Neural cell (in vitro differentiated cells): ENCODE measurements at regions not wholly inside any gene's neighbourhood (a gene's known extent, or its start where the extent isn't known, plus 50 kb on each side); places are given as distances from the start of the nearest gene placed in this dataset.

Source experiments
- EP300 ChIP-seq: fragments of 450-650 bp; conservative IDR thresholded peaks from 2 replicates; pipeline ENCODE4 v1.6.1; 2014; ENCODE audit warnings: antibody characterized with exemption, mild to moderate bottlenecking, moderate library complexity; ENCODE audit not compliant: poor library complexity, severe bottlenecking
- EZH2 ChIP-seq: fragments of 200-600, 300-800 bp; shearing (Covaris generic), sonication (generic); IDR thresholded peaks from 2 replicates; pipeline ENCODE4 v1.6.1; 2014; ENCODE audit warnings: antibody characterized with exemption, low read length, borderline replicate concordance, mild to moderate bottlenecking; ENCODE audit not compliant: insufficient read depth, poor library complexity, severe bottlenecking
- MXI1 ChIP-seq: fragments of 450-650 bp; conservative IDR thresholded peaks from 2 replicates; pipeline ENCODE4 v1.6.1; 2014; ENCODE audit warnings: antibody characterized with exemption, mild to moderate bottlenecking; ENCODE audit not compliant: poor library complexity, severe bottlenecking
- POLR2AphosphoS5 ChIP-seq: IDR thresholded peaks from 2 replicates; pipeline ENCODE4 v1.6.1; 2012
- RAD21 ChIP-seq: fragments of 450-650 bp; conservative IDR thresholded peaks from 2 replicates; pipeline ENCODE4 v1.6.1; 2014; ENCODE audit warnings: antibody characterized with exemption, mild to moderate bottlenecking, moderate library complexity
- TF ChIP-seq, protein P1 (sequence below): fragments of 450-650 bp; IDR thresholded peaks from 2 replicates; pipeline ENCODE4 v1.5.1; 2014; ENCODE audit warnings: antibody characterized with exemption, mild to moderate bottlenecking, moderate library complexity; ENCODE audit not compliant: poor library complexity, severe bottlenecking
- TF ChIP-seq, protein P2 (sequence below): IDR thresholded peaks from 2 replicates; pipeline ENCODE4 v1.6.1; 2012; ENCODE audit warnings: borderline replicate concordance

DNA sequence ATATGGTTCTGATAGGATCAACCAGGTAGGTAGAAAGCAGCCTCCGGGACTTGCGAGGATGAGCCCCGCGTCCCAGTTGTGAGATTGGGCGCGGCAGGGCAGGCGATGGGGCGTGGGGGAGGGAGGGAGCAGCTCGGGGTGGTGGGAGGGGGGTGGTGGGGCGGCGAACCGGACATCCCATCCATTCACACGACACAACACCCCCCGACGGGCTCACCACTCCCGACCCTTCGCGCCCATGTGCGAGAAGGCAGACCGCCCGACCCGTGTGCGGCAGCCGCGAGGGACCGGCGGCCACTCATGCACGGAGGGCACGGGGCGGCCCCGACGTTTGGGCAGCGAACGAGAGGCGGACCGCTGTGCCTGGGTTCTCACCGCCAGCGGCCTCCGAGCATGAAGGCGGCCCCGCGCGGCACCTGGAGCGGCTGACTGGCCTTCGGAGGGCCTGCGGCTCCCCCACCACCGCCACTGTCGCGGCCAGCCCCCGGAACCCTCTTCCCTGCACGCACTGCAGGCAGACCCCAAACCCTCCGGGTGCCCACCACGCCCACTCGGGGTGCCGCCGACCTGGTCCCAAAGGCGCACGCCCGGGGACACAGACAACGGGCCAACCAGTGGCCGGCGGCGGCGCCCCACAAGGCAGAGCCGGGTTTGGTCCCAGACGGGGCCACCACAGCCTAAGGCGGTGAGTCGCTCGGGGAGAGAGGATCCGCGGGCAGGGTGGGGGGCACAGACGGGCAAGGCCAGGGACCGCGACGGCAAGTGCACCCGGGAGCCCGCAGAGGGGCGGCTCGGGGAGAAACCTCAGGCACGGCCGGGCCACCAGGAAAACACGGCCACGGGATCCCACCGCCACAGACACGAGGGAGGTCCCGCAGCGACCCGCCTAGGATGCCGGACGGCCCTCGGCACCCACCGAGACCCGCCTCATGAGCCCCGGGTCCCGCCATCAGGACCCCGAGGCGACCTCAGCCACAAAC lies 769.2 kb upstream of the DEFB115 start:
- TF ChIP-seq, protein P1, sequence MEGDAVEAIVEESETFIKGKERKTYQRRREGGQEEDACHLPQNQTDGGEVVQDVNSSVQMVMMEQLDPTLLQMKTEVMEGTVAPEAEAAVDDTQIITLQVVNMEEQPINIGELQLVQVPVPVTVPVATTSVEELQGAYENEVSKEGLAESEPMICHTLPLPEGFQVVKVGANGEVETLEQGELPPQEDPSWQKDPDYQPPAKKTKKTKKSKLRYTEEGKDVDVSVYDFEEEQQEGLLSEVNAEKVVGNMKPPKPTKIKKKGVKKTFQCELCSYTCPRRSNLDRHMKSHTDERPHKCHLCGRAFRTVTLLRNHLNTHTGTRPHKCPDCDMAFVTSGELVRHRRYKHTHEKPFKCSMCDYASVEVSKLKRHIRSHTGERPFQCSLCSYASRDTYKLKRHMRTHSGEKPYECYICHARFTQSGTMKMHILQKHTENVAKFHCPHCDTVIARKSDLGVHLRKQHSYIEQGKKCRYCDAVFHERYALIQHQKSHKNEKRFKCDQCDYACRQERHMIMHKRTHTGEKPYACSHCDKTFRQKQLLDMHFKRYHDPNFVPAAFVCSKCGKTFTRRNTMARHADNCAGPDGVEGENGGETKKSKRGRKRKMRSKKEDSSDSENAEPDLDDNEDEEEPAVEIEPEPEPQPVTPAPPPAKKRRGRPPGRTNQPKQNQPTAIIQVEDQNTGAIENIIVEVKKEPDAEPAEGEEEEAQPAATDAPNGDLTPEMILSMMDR = no peak
- TF ChIP-seq, protein P2, sequence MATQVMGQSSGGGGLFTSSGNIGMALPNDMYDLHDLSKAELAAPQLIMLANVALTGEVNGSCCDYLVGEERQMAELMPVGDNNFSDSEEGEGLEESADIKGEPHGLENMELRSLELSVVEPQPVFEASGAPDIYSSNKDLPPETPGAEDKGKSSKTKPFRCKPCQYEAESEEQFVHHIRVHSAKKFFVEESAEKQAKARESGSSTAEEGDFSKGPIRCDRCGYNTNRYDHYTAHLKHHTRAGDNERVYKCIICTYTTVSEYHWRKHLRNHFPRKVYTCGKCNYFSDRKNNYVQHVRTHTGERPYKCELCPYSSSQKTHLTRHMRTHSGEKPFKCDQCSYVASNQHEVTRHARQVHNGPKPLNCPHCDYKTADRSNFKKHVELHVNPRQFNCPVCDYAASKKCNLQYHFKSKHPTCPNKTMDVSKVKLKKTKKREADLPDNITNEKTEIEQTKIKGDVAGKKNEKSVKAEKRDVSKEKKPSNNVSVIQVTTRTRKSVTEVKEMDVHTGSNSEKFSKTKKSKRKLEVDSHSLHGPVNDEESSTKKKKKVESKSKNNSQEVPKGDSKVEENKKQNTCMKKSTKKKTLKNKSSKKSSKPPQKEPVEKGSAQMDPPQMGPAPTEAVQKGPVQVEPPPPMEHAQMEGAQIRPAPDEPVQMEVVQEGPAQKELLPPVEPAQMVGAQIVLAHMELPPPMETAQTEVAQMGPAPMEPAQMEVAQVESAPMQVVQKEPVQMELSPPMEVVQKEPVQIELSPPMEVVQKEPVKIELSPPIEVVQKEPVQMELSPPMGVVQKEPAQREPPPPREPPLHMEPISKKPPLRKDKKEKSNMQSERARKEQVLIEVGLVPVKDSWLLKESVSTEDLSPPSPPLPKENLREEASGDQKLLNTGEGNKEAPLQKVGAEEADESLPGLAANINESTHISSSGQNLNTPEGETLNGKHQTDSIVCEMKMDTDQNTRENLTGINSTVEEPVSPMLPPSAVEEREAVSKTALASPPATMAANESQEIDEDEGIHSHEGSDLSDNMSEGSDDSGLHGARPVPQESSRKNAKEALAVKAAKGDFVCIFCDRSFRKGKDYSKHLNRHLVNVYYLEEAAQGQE = no peak
- TF ChIP-seq MXI1 = no peak
- no peak for TF ChIP-seq EP300
- no peak for TF ChIP-seq POLR2AphosphoS5
- TF ChIP-seq RAD21 = no peak
- TF ChIP-seq EZH2 = no peak
